NB4 (cell line): ENCODE measurements at regions not wholly inside any gene's neighbourhood (a gene's known extent, or its start where the extent isn't known, plus 50 kb on each side); places are given as distances from the start of the nearest gene placed in this dataset.

Experiments
- CTCF ChIP-seq: IDR thresholded peaks from one replicate; pipeline ENCODE4 v1.5.1; 2012; ENCODE audit warnings: low read depth, low read length
- TF ChIP-seq, protein P1 (sequence below): IDR thresholded peaks from 2 replicates; pipeline ENCODE4 v1.6.1; 2011; ENCODE audit warnings: low read depth, low read length

DNA sequence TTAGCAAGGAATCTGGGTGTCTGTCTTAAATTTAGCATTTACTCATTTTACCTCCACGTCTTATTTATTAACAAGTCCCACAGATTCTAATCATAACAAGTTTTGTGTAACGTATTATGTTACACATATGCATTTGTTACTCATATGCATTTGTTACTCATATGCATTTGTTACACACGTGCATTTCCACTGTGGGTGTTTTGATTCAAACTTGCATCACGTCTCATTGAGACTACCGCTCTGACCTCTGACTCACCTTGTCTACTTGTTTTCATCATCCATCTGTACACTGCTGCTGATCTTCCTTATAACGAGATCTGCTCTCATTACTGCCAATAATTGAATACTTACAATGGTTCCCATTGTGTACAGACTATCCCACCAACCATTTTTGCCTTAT, 1141.4 kb downstream of the TBL1XR1 start:
- TF ChIP-seq CTCF = no peak
- TF ChIP-seq, protein P1, sequence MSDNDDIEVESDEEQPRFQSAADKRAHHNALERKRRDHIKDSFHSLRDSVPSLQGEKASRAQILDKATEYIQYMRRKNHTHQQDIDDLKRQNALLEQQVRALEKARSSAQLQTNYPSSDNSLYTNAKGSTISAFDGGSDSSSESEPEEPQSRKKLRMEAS = no peak
